Smooth muscle cell (in vitro differentiated cells): ENCODE measurements at regions not wholly inside any gene's neighbourhood (a gene's known extent, or its start where the extent isn't known, plus 50 kb on each side); places are given as distances from the start of the nearest gene placed in this dataset.

ENCODE experiments used
- DNase-seq: peaks from one replicate; lab custom pipeline; 2025; ENCODE audit not compliant: unreplicated experiment; lab: John Stamatoyannopoulos, UW
- H2AFZ ChIP-seq: fragments of 200-600 bp; sonication (generic); 2 replicates; pipeline ENCODE4 v1.6.0; 2016; ENCODE audit warnings: antibody characterized with exemption, low read depth, mild to moderate bottlenecking
- H3F3A ChIP-seq: fragments of 200-600 bp; sonication (generic); 2 replicates; pipeline ENCODE4 v1.6.0; 2017; ENCODE audit warnings: antibody characterized with exemption, low read depth
- H3K27ac ChIP-seq: fragments of 200-600 bp; sonication (generic); 2 replicates; pipeline ENCODE4 v1.5.1; 2016; ENCODE audit warnings: low read depth, mild to moderate bottlenecking
- H3K27me3 ChIP-seq: fragments of 200-600 bp; sonication (generic); 2 replicates; pipeline ENCODE4 v1.6.1; 2016; ENCODE audit warnings: low read depth, mild to moderate bottlenecking
- H3K36me3 ChIP-seq: fragments of 200-600 bp; sonication (generic); 2 replicates; pipeline ENCODE4 v1.5.1; 2016; ENCODE audit warnings: low read depth
- H3K4me1 ChIP-seq: fragments of 200-600 bp; sonication (generic); 2 replicates; pipeline ENCODE4 v1.5.1; 2016; ENCODE audit warnings: low read depth
- H3K4me2 ChIP-seq: fragments of 200-600 bp; sonication (generic); 2 replicates; pipeline ENCODE4 v1.6.0; 2016; ENCODE audit warnings: mild to moderate bottlenecking
- H3K4me3 ChIP-seq: fragments of 200-600 bp; sonication (generic); 2 replicates; pipeline ENCODE4 v1.5.1; 2016; ENCODE audit warnings: mild to moderate bottlenecking
- H3K79me2 ChIP-seq: fragments of 200-600 bp; sonication (generic); 2 replicates; pipeline ENCODE4 v1.6.0; 2016; ENCODE audit warnings: low read depth, mild to moderate bottlenecking
- H3K9ac ChIP-seq: fragments of 200-600 bp; sonication (generic); 2 replicates; pipeline ENCODE4 v1.6.0; 2016; ENCODE audit warnings: low read depth
- H3K9me3 ChIP-seq: fragments of 200-600 bp; sonication (generic); replicated peaks from 2 replicates; pipeline ENCODE4 v1.5.1; 2016; ENCODE audit warnings: low read depth
- H4K20me1 ChIP-seq: fragments of 200-600 bp; sonication (generic); 2 replicates; pipeline ENCODE4 v1.6.0; 2016; ENCODE audit warnings: low read depth
- CTCF ChIP-seq: fragments of 200-600 bp; sonication (generic); IDR thresholded peaks from 2 replicates; pipeline ENCODE4 v1.5.1; 2017; ENCODE audit warnings: borderline replicate concordance, mild to moderate bottlenecking, antibody characterized with exemption; ENCODE audit not compliant: insufficient read depth, poor library complexity, severe bottlenecking
- WGBS: methylation state at CpG from one replicate; pipeline ENCODE4 v1.1.7; 2016; ENCODE audit warnings: low lambda C conversion rate; 5-methylcytosine and 5-hydroxymethylcytosine counted together

GRCh38 chr12:93306636-93307035 is 71.1 kb upstream of the NUDT4 start:
- Histone ChIP-seq H4K20me1 (no peaks in the 10 kb centered on the region), H3K36me3 (no peaks in the 10 kb centered on the region), H3K9ac (no peak overlapping the region), H3K9me3 (no peaks in the 10 kb centered on the region), H3K4me1 (no peaks in the 10 kb centered on the region), H3K27me3 (no peaks in the 10 kb centered on the region), H3K27ac (no peak overlapping the region), H3K4me2 (no peak overlapping the region), H3K4me3 (no peak overlapping the region), H3K79me2 (no peaks in the 10 kb centered on the region), H2AFZ (no peak overlapping the region), H3F3A (no peaks in the 10 kb centered on the region)
- no peak for TF ChIP-seq CTCF
- no peak for DNase-seq

- H3F3A ChIP-seq, result no peaks in the 10 kb centered on the region
- H3K27ac ChIP-seq, result no peak overlapping the region
- no peak overlapping the region for H3K4me3 ChIP-seq
- no peaks in the 10 kb centered on the region for H3K4me1 ChIP-seq
- H3K9ac ChIP-seq, result no peak overlapping the region
- H3K9me3 ChIP-seq, result no peaks in the 10 kb centered on the region
- WGBS, result 94% methylated on average over 4 of the region's 4 CpGs
- H3K79me2 ChIP-seq, result no peaks in the 10 kb centered on the region
- H3K36me3 ChIP-seq, result no peaks in the 10 kb centered on the region
- no peak for TF ChIP-seq CTCF
- H4K20me1 ChIP-seq, result no peaks in the 10 kb centered on the region
- H2AFZ ChIP-seq, result no peak overlapping the region
- H3K27me3 ChIP-seq, result no peaks in the 10 kb centered on the region
- DNase-seq, result no peak
- H3K4me2 ChIP-seq, result no peak overlapping the region
Observed at GRCh38 chr12:93308281-93308680, 69.4 kb upstream of the NUDT4 start.

- Histone ChIP-seq H3F3A (peaks cover 4% of the 10 kb centered on the region), H3K36me3 (no peaks in the 10 kb centered on the region), H3K4me3 (no peak overlapping the region), H2AFZ (no peak overlapping the region), H3K4me2 (no peak overlapping the region), H3K9me3 (no peaks in the 10 kb centered on the region), H3K27me3 (no peaks in the 10 kb centered on the region), H3K79me2 (no peaks in the 10 kb centered on the region), H4K20me1 (no peaks in the 10 kb centered on the region), H3K9ac (no peak overlapping the region), H3K4me1 (no peaks in the 10 kb centered on the region), H3K27ac (no peak overlapping the region)
- TF ChIP-seq CTCF, result no peak
- no peak for DNase-seq
- WGBS, result 86% methylated on average over 2 of the region's 2 CpGs
Observed at GRCh38 chr12:93311827-93312226, 65.9 kb upstream of the NUDT4 start.

DNA sequence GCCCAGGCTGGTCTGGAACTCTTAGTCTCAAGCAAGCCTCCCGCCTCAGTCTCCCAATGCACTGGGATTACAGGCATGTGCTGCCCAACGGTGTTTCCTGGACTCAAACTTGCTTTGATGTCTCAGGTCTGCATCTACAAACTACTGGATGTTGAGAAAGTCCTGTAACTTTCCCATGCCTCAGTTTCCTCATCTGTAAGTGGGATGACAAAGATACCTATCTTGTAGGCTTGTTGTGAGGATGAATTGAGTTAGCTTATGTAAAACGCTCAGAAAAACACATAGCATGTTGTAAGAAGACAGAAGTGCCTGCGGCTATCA is 63.6 kb upstream of the NUDT4 start:
- DNase-seq, result no peak
- H3K36me3 ChIP-seq, result no peaks in the 10 kb centered on the region
- H3K27ac ChIP-seq, result no peak overlapping the region
- no peaks in the 10 kb centered on the region for H3K27me3 ChIP-seq
- no peak overlapping the region for H3K9ac ChIP-seq
- 72% methylated on average over 4 of the region's 4 CpGs for WGBS
- H4K20me1 ChIP-seq, result no peaks in the 10 kb centered on the region
- H3F3A ChIP-seq, result peaks cover 4% of the 10 kb centered on the region
- no peak for TF ChIP-seq CTCF
- no peaks in the 10 kb centered on the region for H3K9me3 ChIP-seq
- H3K4me3 ChIP-seq, result no peak overlapping the region
- no peak overlapping the region for H3K4me2 ChIP-seq
- H3K79me2 ChIP-seq, result no peaks in the 10 kb centered on the region
- no peak overlapping the region for H2AFZ ChIP-seq
- no peaks in the 10 kb centered on the region for H3K4me1 ChIP-seq
